Lung (tissue), 11 donors: ENCODE measurements at regions not wholly inside any gene's neighbourhood (a gene's known extent, or its start where the extent isn't known, plus 50 kb on each side); places are given as distances from the start of the nearest gene placed in this dataset.

Experiments used
- ATAC-seq: fragments of 200-7000 bp; cut with Tn5 transposase; one replicate; pipeline ENCODE4 v1.9.1; 2020; ENCODE audit warnings: moderate number of reproducible peaks; ENCODE audit not compliant: insufficient read depth, low FRiP score
- DNase-seq, 3 donors: peaks; one replicate each; pipeline ENCODE4 v3.0.0-alpha.2; 2013 to 2017
- H3K27ac ChIP-seq, 2 donors: one replicate each; pipeline ENCODE4 v1.5.1; 2013; ENCODE audit warnings: mild to moderate bottlenecking in 2 of 2, moderate library complexity in 2 of 2, control low read depth in 1 of 2, inconsistent platforms in 1 of 2, low read depth in 1 of 2, low read length in 1 of 2
- H3K27me3 ChIP-seq, 3 donors: one replicate each; pipeline ENCODE4 v1.5.1; 2013; ENCODE audit warnings: low read length in 2 of 3; ENCODE audit not compliant: control insufficient read depth in 3 of 3, insufficient read depth in 3 of 3
- H3K36me3 ChIP-seq, 4 donors: one replicate each; pipeline ENCODE4 v1.5.1; 2013; ENCODE audit warnings: low read length in 4 of 4, mild to moderate bottlenecking in 1 of 4, moderate library complexity in 1 of 4; ENCODE audit not compliant: control insufficient read depth in 4 of 4, insufficient read depth in 4 of 4
- H3K4me1 ChIP-seq, 5 donors: one replicate each; pipeline ENCODE4 v1.5.1; 2013; ENCODE audit warnings: low read length in 5 of 5, mild to moderate bottlenecking in 2 of 5, moderate library complexity in 1 of 5; ENCODE audit not compliant: control insufficient read depth in 5 of 5, insufficient read depth in 5 of 5
- H3K4me3 ChIP-seq: one replicate; pipeline ENCODE4 v1.5.1; 2013; ENCODE audit warnings: mild to moderate bottlenecking, control low read depth, moderate library complexity
- H3K9ac ChIP-seq, 2 donors: one replicate each; pipeline ENCODE4 v1.5.1; 2013; ENCODE audit warnings: low read length in 2 of 2, control low read depth in 1 of 2; ENCODE audit not compliant: insufficient read depth in 1 of 2
- H3K9me3 ChIP-seq, 4 donors: one replicate each; pipeline ENCODE4 v1.5.1; 2013; ENCODE audit warnings: low read length in 3 of 4, mild to moderate bottlenecking in 1 of 4, moderate library complexity in 1 of 4; ENCODE audit not compliant: control insufficient read depth in 4 of 4, insufficient read depth in 3 of 4
- CTCF ChIP-seq: IDR thresholded peaks from 2 replicates; pipeline ENCODE4 v1.5.1; 2012; ENCODE audit warnings: mild to moderate bottlenecking; ENCODE audit errors: control extremely low read depth, extremely low read depth
- WGBS, 2 donors: extraction: QIAGEN DNeasy Blood & Tissue Kit; methylation state at CpG; one replicate each; pipeline ENCODE4 v1.1.7; 2013; 5-methylcytosine and 5-hydroxymethylcytosine counted together
- donor health status: control.
- donor health status: control.
- donor health status: Bipolar disorder and iron deficiency.
- donor health status: healthy.
- donor health status: DM: yes; HTN: yes; CAD: no.

- DNase-seq (no peak), ATAC-seq (no peak)
- WGBS, 2 donors, result 92 to 95% methylated on average over 6 of the region's 6 CpGs
These were observed 149.8 kb downstream of the EFNB2 start for GRCh38 chr13:106385654-106386053.

DNA sequence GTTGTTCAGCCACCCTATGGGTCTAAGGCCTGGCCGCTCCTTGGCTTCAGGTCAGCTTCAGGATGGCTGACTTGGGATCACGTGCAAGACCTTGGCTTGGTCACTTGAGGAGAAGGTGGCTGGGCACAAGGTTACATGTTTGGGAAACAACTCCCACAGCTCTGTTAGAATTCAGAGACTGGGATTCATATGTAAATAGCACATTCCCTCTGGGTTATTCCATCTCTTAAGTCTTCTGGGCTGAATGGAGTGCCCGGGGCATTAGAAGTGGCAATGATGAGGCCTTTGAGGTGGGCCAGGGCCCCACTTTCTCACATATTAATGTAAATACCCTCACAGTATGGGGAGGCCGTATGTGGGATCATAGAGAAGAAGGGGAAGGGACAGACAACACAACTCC is 150.9 kb downstream of the EFNB2 start:
- Histone ChIP-seq H3K9ac (no peak overlapping the region), H3K9me3 (peaks cover 0 to 4% (median 2%) of the 10 kb centered on the region in 4 donors), H3K4me3 (no peak overlapping the region), H3K27me3 (no peaks in the 10 kb centered on the region), H3K4me1 (peaks cover 0 to 9% (median under 1%) of the 10 kb centered on the region in 5 donors), H3K27ac (no peak overlapping the region), H3K36me3 (no peaks in the 10 kb centered on the region)
- ATAC-seq (no peak), DNase-seq (no peak)
- WGBS, 2 donors, result 70 to 90% methylated on average over 4 of the region's 4 CpGs
- no peak for TF ChIP-seq CTCF

More at GRCh38 chr13:106385654-106386053, 149.8 kb downstream of the EFNB2 start:
- H3K9me3 ChIP-seq, result peaks cover 0 to 4% (median 2%) of the 10 kb centered on the region in 4 donors
- H3K27ac ChIP-seq, result no peak overlapping the region
- TF ChIP-seq CTCF, result no peak
- H3K4me3 ChIP-seq, result no peak overlapping the region
- H3K27me3 ChIP-seq, result no peaks in the 10 kb centered on the region
- no peaks in the 10 kb centered on the region for H3K36me3 ChIP-seq
- H3K9ac ChIP-seq, result no peak overlapping the region
- peaks cover 0 to 12% (median 4%) of the 10 kb centered on the region in 5 donors for H3K4me1 ChIP-seq

DNA sequence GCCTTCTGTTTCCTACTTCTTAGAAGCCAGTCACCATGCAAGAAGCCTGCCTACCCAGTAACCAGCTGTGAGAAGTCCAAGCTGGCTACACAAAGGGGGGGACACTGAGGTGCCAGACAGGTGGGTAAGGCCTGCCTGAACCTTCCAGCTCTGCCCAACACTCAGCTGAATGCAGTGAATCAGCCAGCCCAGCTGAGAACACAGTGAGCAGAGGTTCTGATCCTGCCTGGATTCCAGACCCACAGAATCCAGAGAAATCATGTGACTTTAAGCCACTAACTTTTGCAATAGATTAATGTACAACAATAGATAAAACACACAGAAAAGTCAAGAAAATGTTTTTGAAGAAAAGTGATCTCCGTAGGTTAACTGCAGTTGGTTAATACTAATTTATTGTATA is 151.7 kb downstream of the EFNB2 start:
- H3K4me3 ChIP-seq, result no peak overlapping the region
- DNase-seq, result no peak
- WGBS, 2 donors, result 96% methylated on average over 1 of the region's 1 CpG

More for the DNA sequence above, 151.7 kb downstream of the EFNB2 start:
- no peaks in the 10 kb centered on the region for H3K36me3 ChIP-seq
- H3K27ac ChIP-seq, result no peak overlapping the region
- H3K9me3 ChIP-seq, result peaks cover 0 to 4% (median 2%) of the 10 kb centered on the region in 4 donors
- no peak for ATAC-seq
- no peaks in the 10 kb centered on the region for H3K27me3 ChIP-seq
- H3K4me1 ChIP-seq, result peaks cover 0 to 9% (median 0%) of the 10 kb centered on the region in 5 donors
- no peak overlapping the region for H3K9ac ChIP-seq
- no peak for TF ChIP-seq CTCF
